ENCODE measurements at regions not wholly inside any gene's neighbourhood (a gene's known extent, or its start where the extent isn't known, plus 50 kb on each side); places are given as distances from the start of the nearest gene placed in this dataset.

DNA sequence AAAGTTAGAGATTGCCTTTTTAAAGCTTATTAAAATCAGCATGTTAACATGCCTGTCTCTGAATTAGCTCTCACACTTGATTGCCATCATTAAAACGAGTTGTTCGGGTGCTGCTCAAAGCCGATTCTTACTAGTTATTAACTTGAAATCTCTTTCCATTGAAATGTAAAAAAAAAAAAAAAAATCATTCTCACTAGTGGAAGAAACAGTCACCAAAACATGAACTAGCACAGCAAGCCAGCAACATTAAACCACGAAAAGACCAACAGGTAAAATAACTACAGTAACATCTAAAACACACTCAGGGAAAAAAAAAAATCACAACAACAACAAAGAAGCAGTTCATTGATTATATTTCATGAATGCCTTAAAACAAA is 264.5 kb downstream of the MEIS1 start:
- H3K4me3 ChIP-seq (ENCODE audit: low read depth in 2 of 2, low read length in 2 of 2): no peak overlapping the region
- ChIA-PET CTCF (no interaction called here), POLR2A (no interaction called here)
- no peak for ATAC-seq
- H3K4me1 ChIP-seq (ENCODE audit: control insufficient read depth, insufficient read depth, low read length): no peaks in the 10 kb centered on the region
- no peaks in the 10 kb centered on the region; the same call in 1 of the 2 replicates for H3K27me3 ChIP-seq (ENCODE audit: control insufficient read depth, insufficient read depth, low read length)
- no peak for DNase-seq (ENCODE audit: low read depth, low spot score)
- intact Hi-C loops (cut with micrococcal nuclease; ENCODE audit: unreplicated experiment): no loop called here
- no peak overlapping the region for H3K27ac ChIP-seq (ENCODE audit: low read length)
- no peaks in the 10 kb centered on the region for H3K36me3 ChIP-seq (ENCODE audit: control insufficient read depth, insufficient read depth, low read length)
- no peak for TF ChIP-seq TCF7L2 (IDR thresholded peaks at IDR 0.05; ENCODE audit: low read depth, low read length)
- no peak for TF ChIP-seq REST (IDR thresholded peaks at IDR 0.05; ENCODE audit: insufficient read depth in 1 of 2, low read depth in 2 of 2, low read length in 1 of 2)
- TF ChIP-seq POLR2AphosphoS5 (IDR thresholded peaks at IDR 0.05; ENCODE audit: low read depth, low read length): no peak
- TF ChIP-seq, protein P1, sequence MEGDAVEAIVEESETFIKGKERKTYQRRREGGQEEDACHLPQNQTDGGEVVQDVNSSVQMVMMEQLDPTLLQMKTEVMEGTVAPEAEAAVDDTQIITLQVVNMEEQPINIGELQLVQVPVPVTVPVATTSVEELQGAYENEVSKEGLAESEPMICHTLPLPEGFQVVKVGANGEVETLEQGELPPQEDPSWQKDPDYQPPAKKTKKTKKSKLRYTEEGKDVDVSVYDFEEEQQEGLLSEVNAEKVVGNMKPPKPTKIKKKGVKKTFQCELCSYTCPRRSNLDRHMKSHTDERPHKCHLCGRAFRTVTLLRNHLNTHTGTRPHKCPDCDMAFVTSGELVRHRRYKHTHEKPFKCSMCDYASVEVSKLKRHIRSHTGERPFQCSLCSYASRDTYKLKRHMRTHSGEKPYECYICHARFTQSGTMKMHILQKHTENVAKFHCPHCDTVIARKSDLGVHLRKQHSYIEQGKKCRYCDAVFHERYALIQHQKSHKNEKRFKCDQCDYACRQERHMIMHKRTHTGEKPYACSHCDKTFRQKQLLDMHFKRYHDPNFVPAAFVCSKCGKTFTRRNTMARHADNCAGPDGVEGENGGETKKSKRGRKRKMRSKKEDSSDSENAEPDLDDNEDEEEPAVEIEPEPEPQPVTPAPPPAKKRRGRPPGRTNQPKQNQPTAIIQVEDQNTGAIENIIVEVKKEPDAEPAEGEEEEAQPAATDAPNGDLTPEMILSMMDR (IDR thresholded peaks at IDR 0.05): no peak
- TF ChIP-seq SIN3A (IDR thresholded peaks at IDR 0.05; ENCODE audit: borderline replicate concordance, insufficient read depth, low read depth, low read length): no peak
- BruUV-seq (replicated peaks): no TSS peak
- no peaks in the 10 kb centered on the region for H3K9me3 ChIP-seq (ENCODE audit: control insufficient read depth, insufficient read depth, low read depth, low read length)
- in situ Hi-C loops (cut with HindIII; ENCODE audit: low pct_unique_long_range_greater_than_20kb, low sequenced_read_pairs): no loop called here

GRCh38 chr2:66699793-66700676 is 265.1 kb downstream of the MEIS1 start:
- POLR2A ChIA-PET: no interaction called here
- DNase-seq (ENCODE audit: low read depth, low spot score): no peak
- no peak for TF ChIP-seq SIN3A (IDR thresholded peaks at IDR 0.05; ENCODE audit: borderline replicate concordance, insufficient read depth, low read depth, low read length)
- TF ChIP-seq POLR2AphosphoS5 (IDR thresholded peaks at IDR 0.05; ENCODE audit: low read depth, low read length): no peak
- no peak for TF ChIP-seq REST (IDR thresholded peaks at IDR 0.05; ENCODE audit: insufficient read depth in 1 of 2, low read depth in 2 of 2, low read length in 1 of 2)
- TF ChIP-seq, protein P1 (IDR thresholded peaks at IDR 0.05): no peak
- no peak for TF ChIP-seq TCF7L2 (IDR thresholded peaks at IDR 0.05; ENCODE audit: low read depth, low read length)
- H3K27me3 ChIP-seq (ENCODE audit: control insufficient read depth, insufficient read depth, low read length): no peaks in the 10 kb centered on the region; the same call in 1 of the 2 replicates
- no peaks in the 10 kb centered on the region for H3K4me1 ChIP-seq (ENCODE audit: control insufficient read depth, insufficient read depth, low read length)
- H3K9me3 ChIP-seq (ENCODE audit: control insufficient read depth, insufficient read depth, low read depth, low read length): no peaks in the 10 kb centered on the region
- CTCF ChIA-PET: no interaction called here
- H3K4me3 ChIP-seq (ENCODE audit: low read depth in 2 of 2, low read length in 2 of 2): no peak overlapping the region
- no peak for ATAC-seq
- no peak overlapping the region for H3K27ac ChIP-seq (ENCODE audit: low read length)
- BruUV-seq (replicated peaks): no TSS peak
- intact Hi-C loops (cut with micrococcal nuclease; ENCODE audit: unreplicated experiment) (no loop called here), in situ Hi-C loops (cut with HindIII; ENCODE audit: low pct_unique_long_range_greater_than_20kb, low sequenced_read_pairs) (no loop called here)
- H3K36me3 ChIP-seq (ENCODE audit: control insufficient read depth, insufficient read depth, low read length): no peaks in the 10 kb centered on the region
